HL-60/S4 treated with retinoic acid at 250 ng/mL for 4 days and 3 days (cell line): ENCODE measurements at regions not wholly inside any gene's neighbourhood (a gene's known extent, or its start where the extent isn't known, plus 50 kb on each side); places are given as distances from the start of the nearest gene placed in this dataset.

Experiments
- in situ Hi-C: fragments of 300-500 bp; cut with MboI; formaldehyde crosslinking; loops from 2 replicates; pipeline ENCODE4 v1.7.0; 2022; ENCODE audit warnings: low sequenced_read_pairs

DNA sequence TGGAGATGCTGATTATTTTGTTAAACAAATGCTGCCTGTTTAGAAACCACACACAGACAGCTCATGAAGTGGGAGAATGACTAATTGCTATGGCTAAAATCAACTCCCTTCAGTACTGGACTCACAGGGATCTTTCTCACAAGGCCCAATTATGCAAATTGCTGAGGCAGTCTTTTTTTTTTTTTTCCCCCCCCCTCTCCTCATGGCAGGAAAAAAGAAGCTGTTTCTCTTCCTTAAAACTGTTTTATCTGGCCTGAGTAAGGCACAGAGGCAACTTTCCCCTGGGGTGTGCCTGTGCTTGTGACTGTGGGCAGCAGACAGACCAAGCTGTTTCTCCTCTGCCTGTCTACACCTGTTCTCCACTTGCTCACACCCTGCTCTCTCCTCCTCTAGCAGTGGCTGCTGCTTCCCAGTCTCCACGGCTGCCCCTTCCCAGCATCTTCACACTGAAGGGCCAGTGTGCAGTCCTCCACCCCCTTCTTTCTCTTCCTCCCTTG is 65.4 kb upstream of the STEAP1B start:
- in situ Hi-C loops, result loop anchor here (10.0 kb wide), 1 partner anchor 159 kb away; the partner anchor contains the start of gene IL6

DNA sequence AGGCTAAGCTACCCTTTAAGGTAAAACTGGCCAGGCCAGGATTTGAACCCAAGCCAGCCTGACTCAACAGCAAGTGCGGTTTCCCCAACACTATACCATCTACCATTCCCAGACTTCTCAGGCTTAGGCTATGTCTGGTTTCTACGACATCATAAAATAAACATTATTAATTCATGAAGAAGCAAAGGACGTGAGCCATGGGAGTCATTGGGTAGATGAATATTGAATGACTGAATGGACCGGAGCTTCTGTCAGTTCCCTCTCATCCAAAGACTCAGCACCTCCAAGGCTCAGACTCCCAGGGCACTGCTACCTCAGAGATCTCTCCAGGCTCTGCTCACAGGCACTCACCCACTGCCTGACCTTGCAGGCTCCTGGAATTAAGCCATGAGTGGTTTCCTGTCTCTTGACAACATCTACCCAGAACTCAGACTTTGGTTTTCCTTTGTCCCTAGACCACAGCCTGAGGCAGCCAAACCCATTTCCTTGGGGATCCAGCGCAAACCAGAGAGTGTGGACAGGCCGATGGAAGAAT is 64.6 kb upstream of the STEAP1B start:
- in situ Hi-C loops, result loop anchor here (10.0 kb wide), 1 partner anchor 160 kb away; the partner anchor contains the start of gene IL6

DNA sequence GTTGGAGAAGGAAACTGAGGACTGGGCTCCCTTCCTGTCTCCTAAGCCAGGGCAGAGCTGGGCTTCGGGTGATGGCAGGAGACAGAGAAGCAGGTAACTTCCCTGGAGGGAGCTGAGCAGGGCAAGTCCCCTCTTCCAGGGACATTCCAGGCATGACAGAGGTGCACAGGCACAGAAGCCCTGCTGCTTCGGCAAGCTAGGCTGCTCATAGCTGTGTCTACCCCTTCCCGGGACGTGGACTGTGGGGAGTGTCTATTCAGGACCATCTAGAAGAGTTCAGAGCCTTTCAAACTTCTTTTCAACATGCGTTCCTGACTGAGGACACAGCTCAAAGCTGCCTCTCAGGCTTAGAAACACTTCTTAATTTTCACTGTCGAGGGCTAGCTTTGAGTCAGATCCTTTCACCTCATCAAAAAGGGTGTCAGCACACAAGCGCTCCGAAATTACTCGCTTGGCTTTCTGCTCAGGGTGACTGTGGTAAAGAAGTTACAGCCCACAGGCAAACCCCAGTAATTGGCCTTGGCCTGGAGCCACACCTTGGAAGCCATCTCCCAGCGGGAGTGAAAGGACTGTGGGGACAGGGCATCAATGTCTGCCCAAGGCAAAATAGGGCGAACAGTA is 63.7 kb upstream of the STEAP1B start:
- in situ Hi-C loops, result loop anchor here (10.0 kb wide), 1 partner anchor 161 kb away; the partner anchor contains the start of gene IL6

DNA sequence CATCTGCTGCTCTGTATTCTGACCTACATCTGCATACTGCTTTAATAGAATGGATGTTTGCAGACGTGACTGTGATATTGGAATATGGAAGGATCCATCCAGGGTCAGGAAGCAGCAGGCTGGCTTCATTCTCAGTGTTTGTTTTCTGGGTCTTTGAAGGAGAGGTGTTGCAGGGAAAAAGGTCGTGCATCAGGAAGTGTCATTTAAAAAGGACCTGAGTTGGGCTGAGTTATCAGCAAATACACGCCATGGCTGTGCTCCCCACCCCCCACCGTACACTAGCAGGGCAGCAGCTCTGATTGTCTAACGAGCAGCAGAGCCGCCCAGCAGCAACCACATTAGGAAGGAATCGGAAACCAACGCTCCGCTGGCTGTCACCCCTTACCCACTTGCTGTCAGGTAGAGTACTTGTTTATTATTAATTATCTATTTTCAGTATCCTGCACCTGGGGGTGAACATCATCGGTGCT is 63.1 kb upstream of the STEAP1B start:
- in situ Hi-C loops, result loop anchor here (10.0 kb wide), 1 partner anchor 162 kb away; the partner anchor contains the start of gene IL6

DNA sequence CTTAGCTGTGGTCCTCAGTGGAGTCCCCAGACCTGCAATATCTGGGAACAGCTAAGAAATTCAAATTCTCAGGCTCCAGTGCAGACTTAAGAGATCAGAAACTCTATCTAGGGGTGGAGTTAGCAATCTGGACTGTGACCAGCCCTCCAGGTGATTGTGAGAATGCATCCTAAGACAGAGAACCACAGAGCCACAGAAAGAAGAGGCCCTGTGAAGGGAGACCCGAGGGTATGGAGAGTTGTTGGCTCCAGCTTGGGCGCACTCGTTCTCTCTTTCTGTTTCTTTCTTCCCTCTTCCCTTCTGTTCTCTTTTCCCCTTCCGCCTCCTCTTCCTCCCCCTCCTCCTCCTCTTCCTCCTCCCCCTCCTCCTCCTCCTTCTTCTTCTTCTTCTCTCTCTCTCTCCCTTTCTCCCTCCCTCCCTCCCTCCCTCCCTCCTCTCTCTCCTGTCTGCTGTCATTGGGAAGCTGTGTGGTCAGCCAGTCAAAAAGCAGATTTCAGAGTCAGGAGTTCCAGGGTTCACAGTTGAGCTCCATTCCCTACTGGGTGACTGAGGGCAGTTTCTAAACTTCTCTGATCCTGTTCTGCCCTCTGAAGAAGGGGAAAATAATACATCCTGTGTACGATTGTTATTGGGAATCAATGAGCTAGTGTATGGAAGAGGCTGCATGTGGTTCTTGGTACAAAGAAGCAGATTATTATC is 62.1 kb upstream of the STEAP1B start:
- in situ Hi-C loops, result loop anchor here (10.0 kb wide), 1 partner anchor 163 kb away; the partner anchor contains the start of gene IL6

DNA sequence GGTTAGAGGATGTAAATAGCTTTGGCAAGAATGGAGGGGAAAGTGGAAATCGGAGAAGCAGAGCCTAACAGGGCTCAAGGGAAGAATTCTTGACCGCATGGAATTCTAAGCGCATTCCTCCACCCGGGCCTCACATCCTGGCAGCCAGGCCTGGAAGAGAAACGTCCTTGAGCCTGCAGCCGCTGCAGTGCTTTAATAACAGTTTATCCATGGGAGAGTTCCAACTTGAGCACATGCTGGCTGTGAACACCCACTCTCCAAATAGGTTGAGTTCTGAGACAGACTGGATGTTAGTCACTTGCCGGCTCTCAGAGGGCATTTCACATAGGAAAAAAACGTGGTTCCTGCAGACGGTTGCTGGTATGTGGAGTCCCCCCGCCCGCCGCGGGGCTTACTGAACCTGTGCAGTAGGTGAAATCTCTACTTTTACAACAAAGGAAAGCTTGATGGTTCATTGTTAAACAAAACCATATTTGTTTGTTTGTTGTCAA is 61.4 kb upstream of the STEAP1B start:
- in situ Hi-C loops, result loop anchor here (10.0 kb wide), 1 partner anchor 163 kb away; the partner anchor contains the start of gene IL6

DNA sequence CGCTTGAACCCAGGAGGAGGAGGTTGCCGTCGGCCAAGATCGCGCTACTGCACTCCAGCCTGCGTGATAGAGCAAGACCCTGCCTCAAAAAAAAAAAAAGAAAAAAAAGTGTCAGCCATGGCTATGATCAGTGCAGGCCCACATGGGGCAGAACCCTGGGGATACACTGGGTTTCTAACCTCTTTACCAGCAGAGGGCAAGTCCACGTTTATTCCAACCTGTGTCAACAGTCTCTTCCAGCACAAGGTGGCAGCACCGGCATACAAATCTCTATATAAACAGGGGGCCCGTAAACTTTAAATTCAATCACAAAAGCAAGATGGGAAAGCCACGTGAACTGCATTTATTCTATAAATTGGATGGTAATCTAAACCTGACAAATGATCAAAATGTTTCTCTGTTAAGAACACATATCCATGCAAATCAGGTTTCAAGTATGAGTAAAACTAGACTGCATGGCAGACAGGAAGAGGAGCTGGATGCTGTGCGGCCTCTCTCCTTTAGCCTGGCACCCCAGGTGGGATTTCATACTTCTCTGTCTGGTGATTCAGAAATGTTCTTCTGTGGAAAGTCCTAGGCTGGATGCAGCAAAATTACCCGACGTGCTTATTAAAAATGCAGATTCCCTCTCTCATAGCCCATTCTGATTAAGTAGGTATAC is 60.0 kb upstream of the STEAP1B start:
- in situ Hi-C loops, result loop anchor here (10.0 kb wide), 2 partner anchors 165 to 495 kb away; partner anchors contain the start of gene IL6

DNA sequence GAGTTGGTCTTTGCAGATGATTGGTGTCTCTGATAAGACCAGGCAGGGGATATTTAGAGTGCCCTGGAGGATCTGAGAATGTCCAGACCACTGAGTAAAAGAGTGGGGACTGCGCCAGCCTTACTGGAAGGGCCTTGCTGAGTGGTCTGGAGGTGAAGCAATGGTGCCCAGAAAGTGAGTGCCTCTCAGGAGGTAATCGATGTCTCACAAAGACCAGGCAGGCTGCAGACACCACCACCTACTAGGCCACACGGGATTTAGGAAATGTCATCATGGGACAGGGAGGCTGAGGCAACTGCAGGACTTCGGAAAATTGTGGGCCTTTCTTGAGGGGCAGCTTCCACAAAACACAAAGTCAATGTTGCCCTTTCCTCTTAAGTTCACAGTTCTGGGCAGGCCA is 57.2 kb upstream of the STEAP1B start:
- in situ Hi-C loops, result loop anchor here (10.0 kb wide), 1 partner anchor 498 kb away; no protein-coding TSS in a partner anchor

DNA sequence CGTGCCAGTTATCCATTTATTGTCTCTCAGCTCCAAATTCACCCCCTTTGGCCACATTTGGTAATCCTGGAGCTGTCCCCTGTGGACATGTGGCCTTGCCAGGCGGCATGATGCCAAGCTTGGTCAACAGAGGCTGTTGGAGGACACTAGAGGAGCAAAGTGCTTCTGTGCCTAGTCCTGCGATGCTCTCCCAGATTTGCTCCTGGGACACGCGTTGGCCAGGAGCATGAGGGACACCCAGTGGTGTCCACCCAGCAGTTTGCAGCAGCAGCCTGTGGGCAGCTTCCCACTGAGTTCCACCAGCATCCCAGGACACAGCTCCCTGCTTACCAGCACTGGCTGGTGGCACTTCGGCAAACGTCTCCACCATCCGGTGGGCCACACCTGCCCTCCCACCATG is 55.5 kb upstream of the STEAP1B start:
- in situ Hi-C loops, result loop anchor here (10.0 kb wide), 1 partner anchor 499 kb away; no protein-coding TSS in a partner anchor

DNA sequence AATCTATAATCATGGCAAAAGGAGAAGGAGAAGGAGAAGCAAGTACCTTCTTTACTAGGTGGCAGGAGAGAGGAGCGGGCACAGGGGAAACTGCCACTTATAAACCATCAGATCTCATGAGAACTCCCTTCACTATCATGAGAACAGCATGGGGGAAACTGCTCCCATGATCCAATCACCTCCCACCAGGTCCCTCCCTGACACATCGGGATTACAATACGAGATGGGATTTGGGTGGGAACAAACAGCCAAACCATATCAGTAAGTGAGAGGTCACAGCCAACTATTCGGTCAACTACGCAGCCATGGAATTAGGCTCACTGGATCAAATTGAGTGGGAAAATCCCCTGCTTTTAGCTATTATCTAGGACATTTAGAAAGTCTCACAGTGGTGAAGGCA is 54.2 kb upstream of the STEAP1B start:
- in situ Hi-C loops, result loop anchor here (10.0 kb wide), 1 partner anchor 501 kb away; no protein-coding TSS in a partner anchor

DNA sequence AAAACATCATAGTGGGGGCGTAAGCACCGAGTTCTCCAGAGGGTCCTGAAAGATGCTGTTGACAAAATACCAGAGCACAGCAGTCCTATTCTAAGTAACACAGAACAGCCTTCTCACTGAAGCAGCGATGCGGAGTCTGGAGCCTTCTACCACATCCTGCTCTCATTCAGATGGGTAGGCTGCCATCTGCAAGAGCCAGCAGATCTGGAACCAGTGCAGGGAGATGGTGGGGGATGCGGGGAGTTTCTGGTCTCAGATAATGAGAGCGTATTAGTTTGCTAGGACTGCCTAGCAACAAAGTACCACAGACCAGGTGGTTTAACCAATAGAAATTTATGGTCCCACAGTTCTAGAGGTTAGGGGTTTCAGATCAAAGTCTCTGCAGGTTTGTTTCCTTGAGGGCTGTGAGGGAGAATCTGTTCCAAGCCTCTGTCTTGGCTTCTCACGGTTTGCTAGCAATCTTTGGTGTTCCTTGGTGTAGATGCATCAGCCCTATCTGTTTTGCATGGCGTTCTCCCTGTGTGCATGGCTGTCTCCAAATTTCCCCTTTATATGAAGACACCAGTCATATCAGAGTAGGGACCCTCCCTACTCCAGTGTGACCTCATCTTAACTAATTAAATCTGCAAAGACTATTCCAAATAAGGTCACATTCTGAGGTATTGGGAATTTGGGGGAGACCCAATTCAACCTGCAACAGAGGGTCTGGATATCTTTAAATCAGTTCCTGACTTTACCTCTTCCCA is 52.0 kb upstream of the STEAP1B start:
- in situ Hi-C loops, result loop anchor here (10.0 kb wide), 1 partner anchor 503 kb away; no protein-coding TSS in a partner anchor

DNA sequence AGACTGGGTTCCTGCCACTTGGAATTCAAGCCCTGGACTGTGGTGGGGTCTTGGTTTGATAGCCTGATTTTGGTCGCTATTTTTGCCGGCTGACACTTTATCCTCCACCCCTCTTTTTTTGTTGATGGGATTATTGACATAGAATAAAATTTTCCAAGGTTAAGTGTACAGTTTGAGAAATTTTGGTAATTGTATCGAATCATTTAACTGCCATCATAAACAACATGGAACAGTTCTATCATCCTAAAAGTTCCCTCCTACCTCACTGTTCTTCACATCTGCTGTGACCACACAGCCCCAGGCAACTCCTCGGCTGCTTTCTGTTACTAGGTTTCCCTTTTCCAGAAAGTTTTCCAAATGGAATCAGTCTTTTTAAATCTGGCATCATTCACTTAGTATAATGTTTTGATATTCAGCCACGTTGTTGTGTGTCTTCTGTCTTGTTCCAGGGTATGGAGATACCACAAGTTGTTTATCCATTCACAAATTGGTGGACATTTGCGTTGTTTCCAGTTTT is 50.6 kb upstream of the STEAP1B start:
- in situ Hi-C loops, result loop anchor here (10.0 kb wide), 1 partner anchor 504 kb away; no protein-coding TSS in a partner anchor

DNA sequence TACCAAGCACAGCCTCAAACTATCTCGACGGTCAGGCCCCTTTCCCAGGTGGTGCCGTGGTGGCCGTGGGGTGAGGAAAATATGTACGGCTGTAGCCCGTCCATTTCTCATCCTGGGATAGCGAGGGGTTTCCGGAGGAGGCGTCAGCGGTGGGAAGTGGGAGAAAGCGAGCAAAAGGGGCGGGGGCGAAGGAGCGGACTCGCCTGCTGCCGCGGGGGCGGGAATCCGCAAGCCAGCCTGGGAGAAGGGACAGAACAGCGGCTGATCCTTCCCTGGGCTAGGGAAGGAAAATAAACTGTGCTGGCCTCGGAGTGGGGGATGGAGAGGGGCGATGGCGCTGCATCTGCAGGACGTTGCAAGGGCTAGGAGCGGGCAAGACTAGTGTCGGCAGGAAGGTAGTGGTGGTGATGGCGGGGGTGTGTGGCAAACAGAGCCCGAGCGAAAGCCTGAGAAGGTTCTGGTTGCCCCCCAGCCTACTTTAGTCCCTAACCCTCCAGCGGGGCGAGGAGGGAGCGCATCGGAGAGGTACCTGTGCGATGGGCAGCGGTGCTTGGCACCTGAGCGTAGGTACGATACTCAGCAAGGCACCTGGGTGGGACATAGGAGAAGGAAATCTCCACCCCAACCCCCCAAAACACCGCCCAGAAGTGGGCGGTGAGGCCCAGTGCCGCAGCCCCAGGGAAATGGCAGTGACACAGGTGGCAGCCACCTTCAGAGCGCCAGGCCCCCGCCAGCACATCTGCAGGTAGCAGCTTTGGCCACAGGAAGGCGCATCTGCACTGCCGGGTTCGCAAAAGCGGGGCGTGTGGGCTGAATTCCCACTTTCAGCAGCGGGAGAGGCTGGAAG is 49.9 kb upstream of the STEAP1B start:
- in situ Hi-C loops, result loop anchor here (10.0 kb wide), 1 partner anchor 505 kb away; no protein-coding TSS in a partner anchor
